ENCODE measurements at regions not wholly inside any gene's neighbourhood (a gene's known extent, or its start where the extent isn't known, plus 50 kb on each side); places are given as distances from the start of the nearest gene placed in this dataset.
"Not testable (repeated sequence)": the region's sequence is repeated elsewhere in the genome, so short reads cannot be mapped to it uniquely, and the experiment has no call there.

GRCh38 chr1:30159015-30159414, 564.4 kb downstream of the MATN1 start:
- no peaks in the 10 kb centered on the region for H3K36me3 ChIP-seq (ENCODE audit: insufficient read depth, low read length)
- no peaks in the 10 kb centered on the region for H3K9me3 ChIP-seq (ENCODE audit: low read length)
- H3K9ac ChIP-seq (ENCODE audit: low read length) = no peak overlapping the region
- H3K4me3 ChIP-seq (ENCODE audit: low read depth in 1 of 2, low read length in 2 of 2) = no peak overlapping the region
- H3K27ac ChIP-seq (ENCODE audit: low read depth, low read length) = no peak overlapping the region
- no peaks in the 10 kb centered on the region for H3K27me3 ChIP-seq (ENCODE audit: control insufficient read depth in 1 of 2, insufficient read depth in 2 of 2, low read length in 2 of 2)
- H3K4me1 ChIP-seq (ENCODE audit: insufficient read depth, low read length) = no peaks in the 10 kb centered on the region

DNA sequence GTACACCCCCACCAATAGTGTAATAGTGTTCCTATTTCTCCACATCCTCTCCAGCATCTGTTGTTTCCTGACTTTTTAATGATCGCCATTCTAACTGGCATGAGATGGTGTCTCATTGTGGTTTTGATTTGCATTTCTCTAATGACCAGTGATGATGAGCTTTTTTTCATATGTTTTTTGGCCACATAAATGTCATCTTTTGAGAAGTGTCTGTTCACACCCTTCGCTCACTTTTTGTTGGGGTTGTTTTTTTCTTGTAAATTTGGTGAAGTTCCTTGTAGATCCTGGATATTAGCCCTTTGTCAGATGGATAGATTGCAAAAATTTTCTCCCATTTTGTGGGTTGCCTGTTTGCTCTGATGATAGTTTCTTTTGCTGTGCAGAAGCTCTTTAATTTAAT, 567.7 kb downstream of the MATN1 start:
- not testable (repeated sequence) for H3K36me3 ChIP-seq (ENCODE audit: insufficient read depth, low read length); H3K4me1 ChIP-seq (ENCODE audit: insufficient read depth, low read length); H3K9ac ChIP-seq (ENCODE audit: low read length); H3K27me3 ChIP-seq (ENCODE audit: control insufficient read depth in 1 of 2, insufficient read depth in 2 of 2, low read length in 2 of 2); H3K27ac ChIP-seq (ENCODE audit: low read depth, low read length); H3K4me3 ChIP-seq (ENCODE audit: low read depth in 1 of 2, low read length in 2 of 2); H3K9me3 ChIP-seq (ENCODE audit: low read length)

DNA sequence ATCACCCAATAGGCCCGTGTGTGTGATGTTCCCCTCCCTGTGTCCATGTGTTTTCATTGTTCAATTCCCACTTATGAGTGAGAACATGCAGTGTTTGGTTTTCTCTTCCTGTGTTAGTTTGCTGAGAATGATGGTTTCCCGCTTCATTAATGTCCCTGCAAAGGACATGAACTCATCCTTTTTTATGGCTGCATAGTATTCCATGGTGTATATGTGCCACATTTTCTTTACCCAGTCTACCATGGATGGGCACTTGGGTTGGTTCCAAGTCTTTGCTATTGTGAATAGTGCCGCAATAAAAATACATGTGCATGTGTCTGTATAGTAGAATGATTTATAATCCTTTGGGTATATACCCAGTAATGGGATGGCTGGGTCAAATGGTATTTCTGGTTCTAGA, 568.1 kb downstream of the MATN1 start:
- not testable (repeated sequence) for H3K9ac ChIP-seq (ENCODE audit: low read length); H3K27me3 ChIP-seq (ENCODE audit: control insufficient read depth in 1 of 2, insufficient read depth in 2 of 2, low read length in 2 of 2); H3K36me3 ChIP-seq (ENCODE audit: insufficient read depth, low read length); H3K4me1 ChIP-seq (ENCODE audit: insufficient read depth, low read length); H3K4me3 ChIP-seq (ENCODE audit: low read depth in 1 of 2, low read length in 2 of 2); H3K27ac ChIP-seq (ENCODE audit: low read depth, low read length); H3K9me3 ChIP-seq (ENCODE audit: low read length)

DNA sequence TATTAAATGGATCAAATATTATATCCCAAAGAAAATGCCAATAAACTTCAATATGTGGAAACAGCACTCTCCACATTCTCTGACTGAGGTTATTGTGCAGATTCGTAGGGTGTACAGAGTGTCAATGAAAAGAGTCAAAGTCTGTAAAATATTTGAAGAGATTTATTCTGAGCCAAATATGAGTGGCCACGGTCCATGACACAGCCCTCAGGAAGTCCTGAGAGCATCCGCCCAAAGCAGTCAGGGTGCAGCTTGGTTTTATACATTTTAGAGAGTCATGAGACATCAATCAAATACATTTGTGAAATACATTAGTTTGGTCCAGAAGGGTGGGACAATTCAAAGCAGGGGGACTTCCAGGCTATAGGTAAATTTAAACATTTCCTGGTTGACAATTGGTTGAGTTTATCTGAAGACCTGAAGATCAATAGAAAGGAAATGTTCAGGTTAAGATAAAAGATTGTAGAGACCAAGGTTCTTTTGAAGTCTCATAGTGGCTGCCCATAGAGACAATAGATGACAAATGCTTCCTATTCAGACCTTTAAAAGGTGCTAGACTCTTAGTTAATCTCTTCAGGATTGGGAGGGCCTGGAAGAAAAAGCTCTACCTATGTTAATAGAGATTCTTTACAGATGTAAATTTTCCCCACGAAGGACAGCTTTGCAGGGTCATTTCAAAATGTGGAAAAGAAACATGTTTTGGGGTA, 569.5 kb downstream of the MATN1 start:
- H3K27me3 ChIP-seq (ENCODE audit: control insufficient read depth in 1 of 2, insufficient read depth in 2 of 2, low read length in 2 of 2) = no peaks in the 10 kb centered on the region
- no peaks in the 10 kb centered on the region for H3K9me3 ChIP-seq (ENCODE audit: low read length)
- no peak overlapping the region for H3K9ac ChIP-seq (ENCODE audit: low read length)
- no peaks in the 10 kb centered on the region for H3K36me3 ChIP-seq (ENCODE audit: insufficient read depth, low read length)
- no peaks in the 10 kb centered on the region for H3K4me1 ChIP-seq (ENCODE audit: insufficient read depth, low read length)
- no peak overlapping the region for H3K4me3 ChIP-seq (ENCODE audit: low read depth in 1 of 2, low read length in 2 of 2)
- H3K27ac ChIP-seq (ENCODE audit: low read depth, low read length) = no peak overlapping the region

DNA sequence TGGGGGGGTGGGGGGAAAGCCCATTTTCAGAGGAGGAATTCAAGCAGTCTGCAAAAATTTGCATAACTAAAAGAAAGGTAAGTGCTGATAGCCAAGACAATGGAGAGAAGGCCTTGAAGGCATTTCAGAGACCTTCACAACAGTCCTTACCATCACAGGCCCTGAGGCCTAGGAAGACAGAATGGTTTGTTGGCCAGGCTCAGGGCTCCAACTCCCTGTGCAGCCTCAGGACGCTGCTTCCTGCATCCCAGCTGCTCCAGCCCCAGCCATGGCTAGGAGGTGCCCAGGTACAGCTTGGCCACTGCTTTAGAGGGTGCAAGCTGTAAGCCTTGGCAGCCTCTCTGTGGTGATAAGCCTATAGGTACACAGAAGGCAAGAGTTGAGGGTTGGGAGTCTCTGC, 571.6 kb downstream of the MATN1 start:
- Histone ChIP-seq H3K27ac (ENCODE audit: low read depth, low read length) (no peak overlapping the region), H3K36me3 (ENCODE audit: insufficient read depth, low read length) (no peaks in the 10 kb centered on the region), H3K9me3 (ENCODE audit: low read length) (no peaks in the 10 kb centered on the region), H3K4me3 (ENCODE audit: low read depth in 1 of 2, low read length in 2 of 2) (no peak overlapping the region), H3K9ac (ENCODE audit: low read length) (no peak overlapping the region), H3K4me1 (ENCODE audit: insufficient read depth, low read length) (no peaks in the 10 kb centered on the region), H3K27me3 (ENCODE audit: control insufficient read depth in 1 of 2, insufficient read depth in 2 of 2, low read length in 2 of 2) (no peaks in the 10 kb centered on the region)

GRCh38 chr1:30151119-30151518, 572.3 kb downstream of the MATN1 start:
- H3K9me3 ChIP-seq (ENCODE audit: low read length) = no peaks in the 10 kb centered on the region
- H3K4me3 ChIP-seq (ENCODE audit: low read depth in 1 of 2, low read length in 2 of 2) = no peak overlapping the region
- H3K27ac ChIP-seq (ENCODE audit: low read depth, low read length) = no peak overlapping the region
- no peaks in the 10 kb centered on the region for H3K36me3 ChIP-seq (ENCODE audit: insufficient read depth, low read length)
- no peaks in the 10 kb centered on the region for H3K4me1 ChIP-seq (ENCODE audit: insufficient read depth, low read length)
- no peak overlapping the region for H3K9ac ChIP-seq (ENCODE audit: low read length)
- H3K27me3 ChIP-seq (ENCODE audit: control insufficient read depth in 1 of 2, insufficient read depth in 2 of 2, low read length in 2 of 2) = no peaks in the 10 kb centered on the region

DNA sequence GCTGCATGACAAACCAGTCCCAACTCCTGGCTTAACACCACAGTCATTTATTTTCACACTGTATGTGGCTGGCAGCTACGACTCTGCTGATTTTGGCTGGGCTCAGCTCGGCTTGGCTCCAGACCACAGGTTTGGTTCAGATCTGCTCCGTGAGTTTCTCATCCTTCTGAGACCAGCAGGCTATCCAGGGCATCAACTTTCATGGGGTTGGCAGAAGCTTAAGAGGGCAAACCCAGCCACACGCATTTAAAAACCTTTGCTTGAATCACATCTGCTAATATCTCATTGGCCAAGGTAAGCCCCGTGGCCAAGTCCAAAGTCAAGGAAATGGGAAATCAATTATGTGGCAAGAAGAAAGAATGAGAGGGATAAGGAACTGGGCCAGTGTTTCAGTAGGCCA, 574.2 kb downstream of the MATN1 start:
- Histone ChIP-seq H3K4me3 (ENCODE audit: low read depth in 1 of 2, low read length in 2 of 2) (no peak overlapping the region), H3K27ac (ENCODE audit: low read depth, low read length) (no peak overlapping the region), H3K9me3 (ENCODE audit: low read length) (no peaks in the 10 kb centered on the region), H3K4me1 (ENCODE audit: insufficient read depth, low read length) (no peaks in the 10 kb centered on the region), H3K9ac (ENCODE audit: low read length) (no peak overlapping the region), H3K27me3 (ENCODE audit: control insufficient read depth in 1 of 2, insufficient read depth in 2 of 2, low read length in 2 of 2) (peaks cover 0 to 8% of the 10 kb centered on the region in 2 donors), H3K36me3 (ENCODE audit: insufficient read depth, low read length) (no peaks in the 10 kb centered on the region)

- Histone ChIP-seq H3K4me3 (ENCODE audit: low read depth in 1 of 2, low read length in 2 of 2) (no peak overlapping the region), H3K4me1 (ENCODE audit: insufficient read depth, low read length) (no peaks in the 10 kb centered on the region), H3K27me3 (ENCODE audit: control insufficient read depth in 1 of 2, insufficient read depth in 2 of 2, low read length in 2 of 2) (peaks cover 0 to 8% of the 10 kb centered on the region in 2 donors), H3K9me3 (ENCODE audit: low read length) (no peaks in the 10 kb centered on the region), H3K9ac (ENCODE audit: low read length) (no peak overlapping the region), H3K27ac (ENCODE audit: low read depth, low read length) (no peak overlapping the region), H3K36me3 (ENCODE audit: insufficient read depth, low read length) (no peaks in the 10 kb centered on the region)
Observed at GRCh38 chr1:30148676-30149075, 574.7 kb downstream of the MATN1 start.

DNA sequence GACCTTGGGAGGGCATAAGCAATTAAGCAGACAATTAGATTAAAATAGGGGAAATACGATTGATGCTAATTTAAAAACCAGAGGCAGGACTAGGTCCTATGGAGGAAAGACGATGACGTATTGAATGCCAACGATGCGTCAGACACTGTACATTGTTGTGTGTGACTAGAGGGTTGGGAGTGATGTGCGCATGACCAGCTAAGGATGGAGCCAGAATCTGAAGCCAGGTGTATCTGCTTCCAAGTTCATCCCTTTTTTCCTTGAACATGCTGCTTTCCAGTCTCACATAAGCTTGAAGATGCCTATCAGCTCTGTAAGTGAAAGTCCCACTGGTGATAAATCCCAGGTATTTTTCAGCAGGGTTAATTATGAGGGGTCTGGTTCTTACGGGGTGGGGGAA, 576.2 kb downstream of the MATN1 start:
- Histone ChIP-seq H3K9me3 (ENCODE audit: low read length) (no peaks in the 10 kb centered on the region), H3K4me3 (ENCODE audit: low read depth in 1 of 2, low read length in 2 of 2) (no peak overlapping the region), H3K4me1 (ENCODE audit: insufficient read depth, low read length) (no peaks in the 10 kb centered on the region)

DNA sequence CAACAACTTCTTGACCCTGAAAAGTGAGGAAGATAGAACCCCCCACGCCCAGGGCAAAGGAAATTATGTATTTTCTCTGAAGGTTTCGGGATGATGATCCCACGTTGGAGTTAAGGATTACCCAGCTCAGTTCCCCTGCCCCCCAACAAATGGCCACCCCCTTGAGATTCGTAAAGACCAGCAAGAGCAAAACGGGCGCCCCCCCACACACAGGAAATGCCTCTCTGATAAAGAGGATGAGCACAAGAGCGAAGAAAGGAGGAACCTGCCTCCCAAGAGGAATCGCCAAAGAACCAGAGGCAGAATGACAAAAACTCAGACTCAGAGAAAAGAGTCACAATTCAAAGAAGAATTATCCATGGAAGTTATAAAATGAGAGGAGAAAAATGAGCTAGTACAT, 576.9 kb downstream of the MATN1 start:
- Histone ChIP-seq H3K4me1 (ENCODE audit: insufficient read depth, low read length) (no peaks in the 10 kb centered on the region), H3K9ac (ENCODE audit: low read length) (no peak overlapping the region), H3K27ac (ENCODE audit: low read depth, low read length) (no peak overlapping the region), H3K4me3 (ENCODE audit: low read depth in 1 of 2, low read length in 2 of 2) (no peak overlapping the region), H3K9me3 (ENCODE audit: low read length) (no peaks in the 10 kb centered on the region), H3K27me3 (ENCODE audit: control insufficient read depth in 1 of 2, insufficient read depth in 2 of 2, low read length in 2 of 2) (peaks cover 0 to 8% of the 10 kb centered on the region in 2 donors), H3K36me3 (ENCODE audit: insufficient read depth, low read length) (no peaks in the 10 kb centered on the region)

More for the DNA sequence above, 576.2 kb downstream of the MATN1 start:
- Histone ChIP-seq H3K27ac (ENCODE audit: low read depth, low read length) (no peak overlapping the region), H3K36me3 (ENCODE audit: insufficient read depth, low read length) (no peaks in the 10 kb centered on the region), H3K27me3 (ENCODE audit: control insufficient read depth in 1 of 2, insufficient read depth in 2 of 2, low read length in 2 of 2) (peaks cover 0 to 8% of the 10 kb centered on the region in 2 donors), H3K9ac (ENCODE audit: low read length) (no peak overlapping the region)

GRCh38 chr1:30145723-30146303, 577.6 kb downstream of the MATN1 start:
- Histone ChIP-seq H3K4me1 (ENCODE audit: insufficient read depth, low read length) (no peaks in the 10 kb centered on the region), H3K4me3 (ENCODE audit: low read depth in 1 of 2, low read length in 2 of 2) (no peak overlapping the region), H3K27ac (ENCODE audit: low read depth, low read length) (no peak overlapping the region), H3K9me3 (ENCODE audit: low read length) (no peaks in the 10 kb centered on the region), H3K27me3 (ENCODE audit: control insufficient read depth in 1 of 2, insufficient read depth in 2 of 2, low read length in 2 of 2) (peaks cover 0 to 8% of the 10 kb centered on the region in 2 donors), H3K9ac (ENCODE audit: low read length) (no peak overlapping the region), H3K36me3 (ENCODE audit: insufficient read depth, low read length) (no peaks in the 10 kb centered on the region)

DNA sequence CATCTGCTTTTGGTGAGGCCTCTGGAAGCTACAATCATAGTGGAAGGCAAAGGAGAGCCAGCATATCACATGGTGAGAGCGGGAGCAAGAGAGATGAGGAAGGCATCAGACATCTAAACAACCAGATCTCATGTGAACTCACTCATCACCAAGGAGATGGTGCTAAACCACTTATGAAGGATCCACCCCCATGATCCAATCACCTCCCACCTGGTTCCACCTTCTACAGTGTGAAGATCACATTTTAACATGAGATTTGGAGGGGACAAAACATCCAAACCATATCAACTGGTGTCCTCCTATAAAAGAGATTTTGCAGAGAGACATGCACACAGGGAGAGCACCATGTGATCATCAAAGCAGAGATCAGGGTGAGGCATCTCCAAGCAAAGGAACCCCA, 578.6 kb downstream of the MATN1 start:
- H3K9ac ChIP-seq (ENCODE audit: low read length) = no peak overlapping the region
- no peak overlapping the region for H3K27ac ChIP-seq (ENCODE audit: low read depth, low read length)
- H3K4me3 ChIP-seq (ENCODE audit: low read depth in 1 of 2, low read length in 2 of 2) = no peak overlapping the region
- H3K9me3 ChIP-seq (ENCODE audit: low read length) = no peaks in the 10 kb centered on the region
- peaks cover 0 to 8% of the 10 kb centered on the region in 2 donors for H3K27me3 ChIP-seq (ENCODE audit: control insufficient read depth in 1 of 2, insufficient read depth in 2 of 2, low read length in 2 of 2)
- H3K4me1 ChIP-seq (ENCODE audit: insufficient read depth, low read length) = no peaks in the 10 kb centered on the region
- H3K36me3 ChIP-seq (ENCODE audit: insufficient read depth, low read length) = no peaks in the 10 kb centered on the region

Measured in muscle layer of colon (tissue), 2 donors.